K562 (cell line): ENCODE measurements at regions not wholly inside any gene's neighbourhood (a gene's known extent, or its start where the extent isn't known, plus 50 kb on each side); places are given as distances from the start of the nearest gene placed in this dataset.

Experiments used
- ATAC-seq: fragments of 200-7000 bp; cut with Tn5 transposase; 3 replicates; pipeline ENCODE4 v1.9.1; 2020; ENCODE audit warnings: moderate library complexity
- BruUV-seq: library from RNA; stranded (reverse); fragments of 400-500 nt; replicated peaks from 2 replicates; lab custom pipeline; 2021; lab: Mats Ljungman, UMichigan
- CTCF ChIA-PET: fragments of 300-600 bp; formaldehyde crosslinking; extraction: SDS; loops from one replicate; lab custom pipeline; 2021; ENCODE audit warnings: low intra/inter-chr PET ratio; lab: Yijun Ruan, JAX
- POLR2A ChIA-PET: fragments of 300-600, 350-650 bp; sonication (Branson Sonifier 250); formaldehyde crosslinking; extraction: SDS; loops from one replicate; lab custom pipeline; 2021; ENCODE audit warnings: antibody characterized with exemption, inconsistent platforms; lab: Yijun Ruan, JAX
- DNase-seq, 4 experiments: peaks; one replicate each; pipeline versions ENCODE4 v3.0.0 to v3.0.0-alpha.2; 2011 to 2018; ENCODE audit warnings: low spot score in 3 of 4, mixed read lengths in 3 of 4; ENCODE audit errors: extremely low read depth in 1 of 4
- FAIRE-seq: peaks from 2 replicates; lab custom pipeline; 2011; peaks lifted over from hg19 to GRCh38; lab: Jason Lieb, UNC
- H2AFZ ChIP-seq: 2 replicates; pipeline ENCODE4 v1.6.0; 2011; ENCODE audit warnings: low read depth, low read length, control low read depth, inconsistent platforms
- H3K27ac ChIP-seq: fragments of 200-600 bp; 3 replicates; pipeline ENCODE4 v1.8.0; 2011; ENCODE audit warnings: low read depth, mild to moderate bottlenecking, control low read depth, inconsistent platforms, low read length, moderate library complexity, mixed read lengths; ENCODE audit errors: extremely low read depth
- H3K27me3 ChIP-seq, 2 experiments: fragments of 300-600 bp in 1 of 2; 2 replicates in 1 of 2; 3 replicates in 1 of 2; pipeline versions ENCODE4 v1.6.0 to v1.8.0; 2011; ENCODE audit warnings: inconsistent platforms in 2 of 2, low read length in 2 of 2, mild to moderate bottlenecking in 1 of 2, mixed read lengths in 1 of 2, moderate library complexity in 1 of 2; ENCODE audit not compliant: control insufficient read depth in 2 of 2, insufficient read depth in 2 of 2
- H3K36me3 ChIP-seq: fragments of 300-600 bp; 3 replicates; pipeline ENCODE4 v1.8.0; 2011; ENCODE audit warnings: mild to moderate bottlenecking, low read length, inconsistent platforms; ENCODE audit not compliant: control insufficient read depth, insufficient read depth
- H3K4me1 ChIP-seq, 2 experiments: fragments of 200-600 bp in 1 of 2; replicated peaks in 1 of 2; 2 replicates in 1 of 2; 3 replicates in 1 of 2; pipeline versions ENCODE4 v1.5.1 to v1.8.0; 2011; ENCODE audit warnings: inconsistent platforms in 2 of 2, low read length in 2 of 2, mild to moderate bottlenecking in 1 of 2, mixed read lengths in 1 of 2, moderate library complexity in 1 of 2; ENCODE audit not compliant: control insufficient read depth in 2 of 2, insufficient read depth in 2 of 2
- H3K4me2 ChIP-seq: 2 replicates; pipeline ENCODE4 v1.6.1; 2011; ENCODE audit warnings: low read length, control low read depth, inconsistent platforms, mixed read lengths; ENCODE audit not compliant: insufficient read depth
- H3K4me3 ChIP-seq: fragments of 200-600 bp; sonication (generic), shearing (Covaris generic); 2 replicates; pipeline ENCODE4 v1.5.1; 2016; ENCODE audit warnings: control low read depth, inconsistent platforms
- H3K79me2 ChIP-seq: fragments of 200-600 bp; 3 replicates; pipeline ENCODE4 v1.8.0; 2011; ENCODE audit warnings: low read length, inconsistent platforms; ENCODE audit not compliant: control insufficient read depth, insufficient read depth
- H3K9ac ChIP-seq, 2 experiments: 2 replicates each; pipeline versions ENCODE4 v1.6.0 to v1.6.1; 2011; ENCODE audit warnings: low read depth in 2 of 2, low read length in 2 of 2, control low read depth in 1 of 2, inconsistent platforms in 1 of 2, mild to moderate bottlenecking in 1 of 2, mixed read lengths in 1 of 2; ENCODE audit not compliant: insufficient read depth in 1 of 2
- H3K9me1 ChIP-seq: one replicate; pipeline ENCODE4 v1.6.0; 2011; ENCODE audit warnings: inconsistent platforms, mild to moderate bottlenecking, low read length, moderate library complexity; ENCODE audit not compliant: control insufficient read depth, insufficient read depth
- H3K9me3 ChIP-seq: replicated peaks from 2 replicates; pipeline ENCODE4 v1.5.1; 2011; ENCODE audit warnings: low read depth, low read length, inconsistent platforms; ENCODE audit not compliant: control insufficient read depth, insufficient read depth
- H4K20me1 ChIP-seq: replicated peaks from 2 replicates; pipeline ENCODE4 v1.6.1; 2011; ENCODE audit warnings: low read length, inconsistent platforms, mixed read lengths; ENCODE audit not compliant: control insufficient read depth, insufficient read depth
- ARHGAP35 ChIP-seq: fragments of 450-650 bp; IDR thresholded peaks from 2 replicates; pipeline ENCODE4 v1.6.1; 2018; ENCODE audit not compliant: partially characterized antibody
- ATF6 ChIP-seq: sonication (generic); formaldehyde crosslinking; IDR thresholded peaks from 2 replicates; pipeline ENCODE4 v1.4.0; 2020; ENCODE audit warnings: mild to moderate bottlenecking, missing genetic modification reagents
- CBFA2T3 ChIP-seq: fragments of 450-650 bp; IDR thresholded peaks from 2 replicates; pipeline ENCODE4 v1.6.1; 2017
- CBX2 ChIP-seq: fragments of 200-600 bp; sonication (generic); IDR thresholded peaks from one replicate; pipeline ENCODE4 v1.6.1; 2012; ENCODE audit warnings: mild to moderate bottlenecking, low read length, inconsistent platforms; ENCODE audit not compliant: insufficient read depth, poor library complexity, severe bottlenecking
- CC2D1A ChIP-seq: fragments of 450-650 bp; IDR thresholded peaks from 2 replicates; pipeline ENCODE4 v1.6.1; 2017; ENCODE audit warnings: mild to moderate bottlenecking
- CHAMP1 ChIP-seq: fragments of 450-650 bp; IDR thresholded peaks from 2 replicates; pipeline ENCODE4 v1.6.1; 2016; ENCODE audit warnings: mild to moderate bottlenecking
- CREBBP ChIP-seq: IDR thresholded peaks from one replicate; pipeline ENCODE4 v1.6.1; 2012; ENCODE audit warnings: low read depth, mild to moderate bottlenecking, control low read depth, inconsistent platforms, low read length
- ERF ChIP-seq: fragments of 450-650 bp; formaldehyde crosslinking; IDR thresholded peaks from 2 replicates; pipeline ENCODE4 v1.4.0; 2020; ENCODE audit warnings: mild to moderate bottlenecking, mixed read lengths
- GABPA ChIP-seq: fragments of 200-800 bp; sonication (Bioruptor generic); conservative IDR thresholded peaks from 2 replicates; pipeline ENCODE4 v1.6.1; 2016; ENCODE audit warnings: low read depth, missing genetic modification characterization, missing compliant biosample characterization
- MLLT1 ChIP-seq, 2 experiments: fragments of 450-650 bp; IDR thresholded peaks; 2 replicates each; pipeline ENCODE4 v1.6.1; 2016
- NELFE ChIP-seq: IDR thresholded peaks from 2 replicates; pipeline ENCODE4 v1.6.1; 2011; ENCODE audit warnings: mild to moderate bottlenecking; ENCODE audit not compliant: insufficient read depth, insufficient read length
- RBM15 ChIP-seq: fragments of 200-400 bp; formaldehyde crosslinking; IDR thresholded peaks from 2 replicates; pipeline ENCODE4 v1.6.1; 2018; ENCODE audit warnings: mild to moderate bottlenecking, low read length, moderate library complexity; ENCODE audit not compliant: insufficient read depth
- STAG1 ChIP-seq: sonication (generic); formaldehyde crosslinking; IDR thresholded peaks from 2 replicates; pipeline ENCODE4 v1.5.0; 2020; ENCODE audit warnings: missing genetic modification reagents, borderline replicate concordance
- XRCC3 ChIP-seq: fragments of 450-650 bp; IDR thresholded peaks from 2 replicates; pipeline ENCODE4 v1.6.1; 2017; ENCODE audit warnings: mild to moderate bottlenecking, moderate library complexity
- ZNF133 ChIP-seq: fragments of 250-450 bp; sonication (Bioruptor Pico); IDR thresholded peaks from 2 replicates; pipeline ENCODE4 v1.4.0; 2020; ENCODE audit warnings: mild to moderate bottlenecking
- ZNF24 ChIP-seq: fragments of 450-650 bp; IDR thresholded peaks from 2 replicates; pipeline ENCODE4 v1.6.1; 2016
- ZNF431 ChIP-seq: sonication (generic); formaldehyde crosslinking; IDR thresholded peaks from 2 replicates; pipeline ENCODE4 v1.8.0; 2022; ENCODE audit warnings: mild to moderate bottlenecking, missing genetic modification reagents
- WGBS: fragments of 100-300 bp; shearing (Covaris generic); methylation state at CpG from one replicate; pipeline ENCODE4 v1.1.6; 2016; ENCODE audit warnings: low coverage, mixed read lengths; ENCODE audit not compliant: insufficient coverage; ENCODE audit errors: missing lambda C conversion rate; 5-methylcytosine and 5-hydroxymethylcytosine counted together
- in situ Hi-C: fragments of 300-500 bp; cut with MboI; formaldehyde crosslinking; loops from 4 replicates; pipeline ENCODE4 v1.15.0; 2018; ENCODE audit warnings: inconsistent platforms, mixed read lengths
- intact Hi-C: fragments of 100-400 bp; cut with micrococcal nuclease; formaldehyde crosslinking; loops from 2 replicates; pipeline ENCODE4 v1.14.2; 2022

GRCh38 chr3:853489-853888, 239.3 kb upstream of the CNTN6 start:
- no peaks in the 10 kb centered on the region for H3K79me2 ChIP-seq
- no TSS peak for BruUV-seq
- H4K20me1 ChIP-seq, result no peaks in the 10 kb centered on the region
- no peak overlapping the region for H2AFZ ChIP-seq
- ChIA-PET CTCF (no interaction called here), POLR2A (no interaction called here)
- H3K9ac ChIP-seq, result no peak overlapping the region
- no peak for FAIRE-seq
- no peaks in the 10 kb centered on the region for H3K4me1 ChIP-seq
- no peaks in the 10 kb centered on the region for H3K27me3 ChIP-seq
- no peaks in the 10 kb centered on the region for H3K36me3 ChIP-seq
- no peaks in the 10 kb centered on the region for H3K9me1 ChIP-seq
- intact Hi-C loops, result no loop called here
- H3K27ac ChIP-seq, result no peak overlapping the region
- H3K4me2 ChIP-seq, result no peak overlapping the region
- no peak for DNase-seq
- no peaks in the 10 kb centered on the region; the same call in 1 of the 2 replicates for H3K9me3 ChIP-seq
- TF ChIP-seq CC2D1A, result no peak
- no peak for TF ChIP-seq RBM15
- TF ChIP-seq STAG1 (CRISPR knock-in tag), result no peak
- no peak for TF ChIP-seq XRCC3
- no peak for TF ChIP-seq ZNF133
- TF ChIP-seq ATF6 (CRISPR knock-in tag), result no peak
- no peak for TF ChIP-seq CBX2
- no peak for TF ChIP-seq CHAMP1
- no peak for TF ChIP-seq CBFA2T3
- no peak for TF ChIP-seq ARHGAP35
- TF ChIP-seq ERF (CRISPR knock-in tag), result no peak
- TF ChIP-seq MLLT1 (IDR thresholded peaks at IDR 0.05), result no peak
- no peak for TF ChIP-seq ZNF24
- TF ChIP-seq GABPA (tag), result no peak
- TF ChIP-seq CREBBP, result no peak
- TF ChIP-seq ZNF431 (CRISPR knock-in tag), result no peak
- TF ChIP-seq NELFE, result no peak
- no peak for ATAC-seq
- H3K4me3 ChIP-seq, result no peak overlapping the region
- in situ Hi-C loops, result no loop called here
- WGBS, result 0% methylated on average over 5 of the region's 5 CpGs
